ENCODE measurements at regions not wholly inside any gene's neighbourhood (a gene's known extent, or its start where the extent isn't known, plus 50 kb on each side); places are given as distances from the start of the nearest gene placed in this dataset.

GRCh38 chr5:88666761-88667495 is 216.1 kb downstream of the MEF2C start:
- no peak for DNase-seq (ENCODE audit: low read depth, low spot score)
- no peak overlapping the region for H3K27ac ChIP-seq

- H3K27ac ChIP-seq: no peak overlapping the region
- DNase-seq (ENCODE audit: low read depth, low spot score): no peak
Observed at GRCh38 chr5:88665750-88666215, 217.2 kb downstream of the MEF2C start.

- DNase-seq (ENCODE audit: low read depth, low spot score): no peak
- H3K27ac ChIP-seq: no peak overlapping the region
Observed at GRCh38 chr5:88664645-88665044, 218.3 kb downstream of the MEF2C start.

- no peak for DNase-seq (ENCODE audit: low read depth, low spot score)
- no peak overlapping the region for H3K27ac ChIP-seq
Observed at GRCh38 chr5:88663793-88664216, 219.2 kb downstream of the MEF2C start.

- H3K27ac ChIP-seq: no peak overlapping the region
- no peak for DNase-seq (ENCODE audit: low read depth, low spot score)
Observed at GRCh38 chr5:88662846-88663245, 220.1 kb downstream of the MEF2C start.

- H3K27ac ChIP-seq: no peak overlapping the region
- DNase-seq (ENCODE audit: low read depth, low spot score): no peak
Observed at GRCh38 chr5:88661806-88662207, 221.2 kb downstream of the MEF2C start.

GRCh38 chr5:88660947-88661805 is 221.8 kb downstream of the MEF2C start:
- H3K27ac ChIP-seq: no peak overlapping the region
- no peak for DNase-seq (ENCODE audit: low read depth, low spot score)

- no peak overlapping the region for H3K27ac ChIP-seq
- DNase-seq (ENCODE audit: low read depth, low spot score): no peak
Observed at GRCh38 chr5:88660264-88660946, 222.6 kb downstream of the MEF2C start.

GRCh38 chr5:88659529-88660263 is 223.3 kb downstream of the MEF2C start:
- H3K27ac ChIP-seq: no peak overlapping the region
- DNase-seq (ENCODE audit: low read depth, low spot score): no peak

GRCh38 chr5:88658886-88659285 is 224.1 kb downstream of the MEF2C start:
- DNase-seq (ENCODE audit: low read depth, low spot score): no peak
- no peak overlapping the region for H3K27ac ChIP-seq

GRCh38 chr5:88657906-88658775 is 224.8 kb downstream of the MEF2C start:
- no peak for DNase-seq (ENCODE audit: low read depth, low spot score)
- no peak overlapping the region for H3K27ac ChIP-seq

GRCh38 chr5:88657136-88657535 is 225.8 kb downstream of the MEF2C start:
- DNase-seq (ENCODE audit: low read depth, low spot score): no peak
- H3K27ac ChIP-seq: no peak overlapping the region

- no peak overlapping the region for H3K27ac ChIP-seq
- DNase-seq (ENCODE audit: low read depth, low spot score): no peak
Observed at GRCh38 chr5:88656221-88656950, 226.6 kb downstream of the MEF2C start.

GRCh38 chr5:88653471-88653870 is 229.5 kb downstream of the MEF2C start:
- DNase-seq (ENCODE audit: low read depth, low spot score): no peak
- H3K27ac ChIP-seq: no peak overlapping the region

GRCh38 chr5:88647901-88648300 is 235.1 kb downstream of the MEF2C start:
- H3K27ac ChIP-seq: no peak overlapping the region

GRCh38 chr5:88646866-88647265 is 236.1 kb downstream of the MEF2C start:
- H3K27ac ChIP-seq: no peak overlapping the region
- DNase-seq (ENCODE audit: low read depth, low spot score): no peak

More at GRCh38 chr5:88647901-88648300, 235.1 kb downstream of the MEF2C start:
- DNase-seq (ENCODE audit: low read depth, low spot score): no peak

- DNase-seq (ENCODE audit: low read depth, low spot score): no peak
- H3K27ac ChIP-seq: no peak overlapping the region
Observed at GRCh38 chr5:88644676-88645075, 238.3 kb downstream of the MEF2C start.

- DNase-seq (ENCODE audit: low read depth, low spot score): no peak
- no peak overlapping the region for H3K27ac ChIP-seq
Observed at GRCh38 chr5:88643315-88643714, 239.7 kb downstream of the MEF2C start.

- no peak for DNase-seq (ENCODE audit: low read depth, low spot score)
- no peak overlapping the region for H3K27ac ChIP-seq
Observed at GRCh38 chr5:88634014-88634413, 249.0 kb downstream of the MEF2C start.
